ENCODE measurements at regions not wholly inside any gene's neighbourhood (a gene's known extent, or its start where the extent isn't known, plus 50 kb on each side); places are given as distances from the start of the nearest gene placed in this dataset.

DNA sequence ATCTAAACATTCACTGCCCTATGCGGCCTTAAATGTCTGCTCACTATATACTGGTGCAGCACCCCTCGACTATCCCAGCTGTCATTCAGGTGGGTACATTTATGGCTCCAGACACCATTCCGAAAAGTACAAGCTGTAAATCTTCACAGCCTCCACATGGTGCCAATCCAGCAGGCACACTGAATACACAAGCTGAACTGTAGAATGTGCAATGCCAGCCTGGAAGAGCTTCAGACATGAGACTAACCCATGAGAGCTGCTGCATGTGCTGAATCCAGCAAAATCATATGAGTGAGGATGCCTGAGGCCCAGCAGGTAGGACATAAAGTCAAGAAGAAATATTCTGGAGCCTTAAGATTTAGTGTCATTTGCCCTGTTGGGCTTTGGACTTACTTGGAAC is 483.8 kb upstream of the GRIA1 start:
- no peak for ATAC-seq
- TF ChIP-seq EP300 (IDR thresholded peaks at IDR 0.05), result no peak
- 78 to 81% methylated on average over 2 to 3 of the region's 3 CpGs for WGBS, 2 donors (ENCODE audit: low coverage in 1 of 2)

GRCh38 chr5:153014194-153014593 is 476.3 kb upstream of the GRIA1 start:
- Histone ChIP-seq H3K36me3 (no peaks in the 10 kb centered on the region), H3K4me1 (no peaks in the 10 kb centered on the region), H3K9me3 (peaks cover 0 to 34% (median 0%) of the 10 kb centered on the region in 3 donors), H3K4me3 (no peak overlapping the region), H3K27me3 (no peaks in the 10 kb centered on the region), H3K27ac (no peak overlapping the region)
- ATAC-seq, result no peak
- TF ChIP-seq CTCF (IDR thresholded peaks at IDR 0.05) (no peak), EP300 (IDR thresholded peaks at IDR 0.05) (no peak), POLR2AphosphoS5 (IDR thresholded peaks at IDR 0.05) (no peak), POLR2A (IDR thresholded peaks at IDR 0.05) (no peak)
- 67 to 74% methylated on average over 2 to 3 of the region's 4 CpGs for WGBS, 2 donors (ENCODE audit: low coverage in 1 of 2)

More for the DNA sequence above, 483.8 kb upstream of the GRIA1 start:
- Histone ChIP-seq H3K36me3 (no peaks in the 10 kb centered on the region), H3K27ac (no peak overlapping the region), H3K4me1 (no peaks in the 10 kb centered on the region), H3K9me3 (peaks cover 0 to 30% (median 0%) of the 10 kb centered on the region in 3 donors), H3K4me3 (no peak overlapping the region), H3K27me3 (no peaks in the 10 kb centered on the region)

- ATAC-seq, result no peak
- Histone ChIP-seq H3K9me3 (peaks cover 0 to 42% (median 2%) of the 10 kb centered on the region in 3 donors), H3K36me3 (no peaks in the 10 kb centered on the region), H3K27ac (no peak overlapping the region), H3K4me3 (no peak overlapping the region), H3K4me1 (no peaks in the 10 kb centered on the region), H3K27me3 (no peaks in the 10 kb centered on the region)
- TF ChIP-seq POLR2A (IDR thresholded peaks at IDR 0.05), result no peak
- no peak for TF ChIP-seq POLR2AphosphoS5 (IDR thresholded peaks at IDR 0.05)
- no peak for TF ChIP-seq CTCF (IDR thresholded peaks at IDR 0.05)
- no peak for TF ChIP-seq EP300 (IDR thresholded peaks at IDR 0.05)
- 90 to 94% methylated on average over 3 to 4 of the region's 4 CpGs for WGBS, 2 donors (ENCODE audit: low coverage in 1 of 2)
Observed at GRCh38 chr5:153018121-153018520, 472.3 kb upstream of the GRIA1 start.

GRCh38 chr5:153030755-153031725 is 459.4 kb upstream of the GRIA1 start:
- WGBS, 2 donors (ENCODE audit: low coverage in 1 of 2), result 63 to 68% methylated on average over 2 of the region's 5 CpGs
- Histone ChIP-seq H3K9me3 (no peaks in the 10 kb centered on the region), H3K36me3 (no peaks in the 10 kb centered on the region), H3K4me3 (no peak overlapping the region), H3K27me3 (no peaks in the 10 kb centered on the region), H3K4me1 (no peaks in the 10 kb centered on the region), H3K27ac (no peak overlapping the region)
- no peak for ATAC-seq
- TF ChIP-seq CTCF (IDR thresholded peaks at IDR 0.05) (no peak), POLR2A (IDR thresholded peaks at IDR 0.05) (no peak), EP300 (IDR thresholded peaks at IDR 0.05) (no peak), POLR2AphosphoS5 (IDR thresholded peaks at IDR 0.05) (no peak)

- Histone ChIP-seq H3K27me3 (no peaks in the 10 kb centered on the region), H3K36me3 (no peaks in the 10 kb centered on the region), H3K4me3 (no peak overlapping the region), H3K4me1 (no peaks in the 10 kb centered on the region), H3K27ac (no peak overlapping the region), H3K9me3 (no peaks in the 10 kb centered on the region)
- no peak for ATAC-seq
- no peak for TF ChIP-seq CTCF (IDR thresholded peaks at IDR 0.05)
- no peak for TF ChIP-seq POLR2A (IDR thresholded peaks at IDR 0.05)
- no peak for TF ChIP-seq EP300 (IDR thresholded peaks at IDR 0.05)
- TF ChIP-seq POLR2AphosphoS5 (IDR thresholded peaks at IDR 0.05), result no peak
- 79 to 80% methylated on average over 3 of the region's 3 CpGs for WGBS, 2 donors (ENCODE audit: low coverage in 1 of 2)
Observed at GRCh38 chr5:153039501-153039900, 451.0 kb upstream of the GRIA1 start.
